ENCODE measurements at regions not wholly inside any gene's neighbourhood (a gene's known extent, or its start where the extent isn't known, plus 50 kb on each side); places are given as distances from the start of the nearest gene placed in this dataset.

DNA sequence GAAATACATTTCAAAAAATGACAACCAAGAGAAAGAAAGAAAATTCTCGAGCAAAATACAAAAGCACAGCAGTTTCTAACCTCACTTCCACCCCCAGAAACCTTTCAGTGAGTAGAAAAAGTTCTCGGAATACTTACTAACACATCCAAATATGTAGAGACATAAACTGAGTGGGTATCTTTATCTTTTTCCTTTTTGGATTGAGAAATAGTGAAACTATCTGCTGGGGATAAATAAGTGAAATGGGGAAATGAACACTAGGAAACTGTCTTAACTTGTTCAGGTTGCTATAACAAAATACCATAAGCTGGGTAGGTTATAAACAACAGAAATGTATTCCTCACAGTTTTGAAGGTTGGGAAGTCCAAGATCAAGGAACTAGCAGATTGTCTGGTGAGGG, 72.0 kb downstream of the VCAM1 start:
- H4K8ac ChIP-seq (ENCODE audit: low read length): no peak overlapping the region
- no peak overlapping the region for H2AK5ac ChIP-seq (ENCODE audit: low read length, severe bottlenecking)
- H3K4me1 ChIP-seq (ENCODE audit: control insufficient read depth, insufficient read depth, low read depth, low read length): peaks cover 2% of the 10 kb centered on the region
- no peak overlapping the region for H3K18ac ChIP-seq (ENCODE audit: low read depth in 1 of 2, low read length in 2 of 2)
- H2BK15ac ChIP-seq (ENCODE audit: low read depth, poor library complexity, severe bottlenecking): no peak overlapping the region
- no peak overlapping the region for H2BK120ac ChIP-seq (ENCODE audit: low read depth, low read length)
- DNase-seq: no peak
- no peaks in the 10 kb centered on the region for H3K9me3 ChIP-seq (ENCODE audit: control insufficient read depth, low read length)
- no peak overlapping the region for H3K4me2 ChIP-seq (ENCODE audit: low read length, poor library complexity, severe bottlenecking)
- no peak overlapping the region for H2AFZ ChIP-seq (ENCODE audit: low read depth, low read length)
- no peak overlapping the region for H2BK12ac ChIP-seq (ENCODE audit: low read length in 2 of 2)
- no peak overlapping the region for H3K9ac ChIP-seq (ENCODE audit: low read length)
- no peak overlapping the region for H2BK5ac ChIP-seq (ENCODE audit: low read depth, low read length, poor library complexity, severe bottlenecking)
- H3K4ac ChIP-seq (ENCODE audit: low read depth in 1 of 2, low read length in 2 of 2): no peak overlapping the region
- H3K79me1 ChIP-seq (replicated peaks; ENCODE audit: low read length, poor library complexity, severe bottlenecking): no peaks in the 10 kb centered on the region
- H3K4me3 ChIP-seq (ENCODE audit: insufficient read depth in 1 of 2, low read depth in 1 of 2, low read length in 2 of 2): no peak overlapping the region
- H3K27ac ChIP-seq (ENCODE audit: low read length, poor library complexity, severe bottlenecking): no peak overlapping the region
- H4K91ac ChIP-seq (ENCODE audit: low read length): no peak overlapping the region
- H3K36me3 ChIP-seq (ENCODE audit: control insufficient read depth in 1 of 2, insufficient read depth in 2 of 2, low read depth in 1 of 2, low read length in 2 of 2): no peaks in the 10 kb centered on the region
- H3K14ac ChIP-seq (ENCODE audit: low read length in 2 of 2): no peak overlapping the region
- H3K27me3 ChIP-seq (ENCODE audit: control insufficient read depth in 1 of 2, insufficient read depth in 1 of 2, low read length in 2 of 2): no peaks in the 10 kb centered on the region
- WGBS: no CpG with 5 or more reads among the region's 2 CpGs
- no peak overlapping the region for H3K23ac ChIP-seq (ENCODE audit: low read length in 2 of 2)

DNA sequence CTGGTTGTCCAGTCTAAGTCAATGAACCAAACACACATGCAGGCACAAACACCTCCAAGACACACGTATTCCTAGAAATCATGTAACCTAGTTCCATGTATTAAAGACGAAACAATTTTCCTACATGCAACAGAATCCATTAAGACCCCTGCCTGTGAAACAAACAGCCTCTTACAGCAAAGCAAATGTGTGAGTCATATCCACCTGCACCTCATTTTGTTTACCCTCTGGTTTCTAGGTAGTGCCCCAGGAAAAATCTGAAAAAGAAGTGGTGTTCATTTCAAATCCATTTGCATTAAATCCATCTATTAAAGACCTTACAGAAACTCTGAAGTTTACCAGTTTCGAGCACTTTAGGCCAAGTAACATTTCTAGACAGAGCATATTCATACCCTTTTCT, 74.1 kb downstream of the VCAM1 start:
- no peak overlapping the region for H3K4me2 ChIP-seq (ENCODE audit: low read length, poor library complexity, severe bottlenecking)
- H3K9ac ChIP-seq (ENCODE audit: low read length): no peak overlapping the region
- H3K18ac ChIP-seq (ENCODE audit: low read depth in 1 of 2, low read length in 2 of 2): no peak overlapping the region
- no peak overlapping the region for H3K4ac ChIP-seq (ENCODE audit: low read depth in 1 of 2, low read length in 2 of 2)
- no peak overlapping the region for H2BK5ac ChIP-seq (ENCODE audit: low read depth, low read length, poor library complexity, severe bottlenecking)
- no peak overlapping the region for H2BK12ac ChIP-seq (ENCODE audit: low read length in 2 of 2)
- H3K27me3 ChIP-seq (ENCODE audit: control insufficient read depth in 1 of 2, insufficient read depth in 1 of 2, low read length in 2 of 2): no peaks in the 10 kb centered on the region
- H3K4me3 ChIP-seq (ENCODE audit: insufficient read depth in 1 of 2, low read depth in 1 of 2, low read length in 2 of 2): no peak overlapping the region
- H3K27ac ChIP-seq (ENCODE audit: low read length, poor library complexity, severe bottlenecking): no peak overlapping the region
- H3K9me3 ChIP-seq (ENCODE audit: control insufficient read depth, low read length): no peaks in the 10 kb centered on the region
- H3K79me1 ChIP-seq (replicated peaks; ENCODE audit: low read length, poor library complexity, severe bottlenecking): no peaks in the 10 kb centered on the region
- no peak overlapping the region for H2BK120ac ChIP-seq (ENCODE audit: low read depth, low read length)
- H4K8ac ChIP-seq (ENCODE audit: low read length): no peak overlapping the region
- no peak overlapping the region for H4K91ac ChIP-seq (ENCODE audit: low read length)
- H3K36me3 ChIP-seq (ENCODE audit: control insufficient read depth in 1 of 2, insufficient read depth in 2 of 2, low read depth in 1 of 2, low read length in 2 of 2): no peaks in the 10 kb centered on the region
- peaks cover 2% of the 10 kb centered on the region for H3K4me1 ChIP-seq (ENCODE audit: control insufficient read depth, insufficient read depth, low read depth, low read length)
- 62% methylated on average over 2 of the region's 3 CpGs for WGBS
- no peak overlapping the region for H3K23ac ChIP-seq (ENCODE audit: low read length in 2 of 2)
- no peak overlapping the region for H3K14ac ChIP-seq (ENCODE audit: low read length in 2 of 2)
- no peak overlapping the region for H2AK5ac ChIP-seq (ENCODE audit: low read length, severe bottlenecking)
- DNase-seq: no peak
- no peak overlapping the region for H2AFZ ChIP-seq (ENCODE audit: low read depth, low read length)
- H2BK15ac ChIP-seq (ENCODE audit: low read depth, poor library complexity, severe bottlenecking): no peak overlapping the region

- H3K27ac ChIP-seq (ENCODE audit: low read length, poor library complexity, severe bottlenecking): no peak overlapping the region
- H3K9ac ChIP-seq (ENCODE audit: low read length): no peak overlapping the region
- H3K23ac ChIP-seq (ENCODE audit: low read length in 2 of 2): no peak overlapping the region
- H2BK120ac ChIP-seq (ENCODE audit: low read depth, low read length): no peak overlapping the region
- H2BK5ac ChIP-seq (ENCODE audit: low read depth, low read length, poor library complexity, severe bottlenecking): no peak overlapping the region
- no peak overlapping the region for H2AK5ac ChIP-seq (ENCODE audit: low read length, severe bottlenecking)
- no peaks in the 10 kb centered on the region for H3K79me1 ChIP-seq (replicated peaks; ENCODE audit: low read length, poor library complexity, severe bottlenecking)
- DNase-seq: peak; percentile 61
- H2BK15ac ChIP-seq (ENCODE audit: low read depth, poor library complexity, severe bottlenecking): no peak overlapping the region
- H3K4me1 ChIP-seq (ENCODE audit: control insufficient read depth, insufficient read depth, low read depth, low read length): peaks cover 2% of the 10 kb centered on the region
- no peak overlapping the region for H2AFZ ChIP-seq (ENCODE audit: low read depth, low read length)
- no peak overlapping the region for H3K4ac ChIP-seq (ENCODE audit: low read depth in 1 of 2, low read length in 2 of 2)
- WGBS: 75% methylated on average over 4 of the region's 6 CpGs
- H3K14ac ChIP-seq (ENCODE audit: low read length in 2 of 2): no peak overlapping the region
- H3K9me3 ChIP-seq (ENCODE audit: control insufficient read depth, low read length): no peaks in the 10 kb centered on the region
- H4K8ac ChIP-seq (ENCODE audit: low read length): no peak overlapping the region
- H3K4me3 ChIP-seq (ENCODE audit: insufficient read depth in 1 of 2, low read depth in 1 of 2, low read length in 2 of 2): no peak overlapping the region
- no peak overlapping the region for H3K4me2 ChIP-seq (ENCODE audit: low read length, poor library complexity, severe bottlenecking)
- no peak overlapping the region for H2BK12ac ChIP-seq (ENCODE audit: low read length in 2 of 2)
- H4K91ac ChIP-seq (ENCODE audit: low read length): no peak overlapping the region
- H3K18ac ChIP-seq (ENCODE audit: low read depth in 1 of 2, low read length in 2 of 2): peak overlapping the region in 1 of 2 experiments; percentile 6
- H3K36me3 ChIP-seq (ENCODE audit: control insufficient read depth in 1 of 2, insufficient read depth in 2 of 2, low read depth in 1 of 2, low read length in 2 of 2): no peaks in the 10 kb centered on the region
- no peaks in the 10 kb centered on the region for H3K27me3 ChIP-seq (ENCODE audit: control insufficient read depth in 1 of 2, insufficient read depth in 1 of 2, low read length in 2 of 2)
Observed at GRCh38 chr1:100794748-100795645, 75.5 kb downstream of the VCAM1 start.

- 95% methylated on average over 3 of the region's 3 CpGs for WGBS
Observed at GRCh38 chr1:100795646-100795985, 76.1 kb downstream of the VCAM1 start.

More at GRCh38 chr1:100795646-100795985, 76.1 kb downstream of the VCAM1 start:
- Histone ChIP-seq H3K4me3 (ENCODE audit: insufficient read depth in 1 of 2, low read depth in 1 of 2, low read length in 2 of 2) (no peak overlapping the region), H3K23ac (ENCODE audit: low read length in 2 of 2) (no peak overlapping the region), H2BK5ac (ENCODE audit: low read depth, low read length, poor library complexity, severe bottlenecking) (no peak overlapping the region), H3K14ac (ENCODE audit: low read length in 2 of 2) (no peak overlapping the region), H3K9me3 (ENCODE audit: control insufficient read depth, low read length) (peaks cover 3% of the 10 kb centered on the region), H3K4ac (ENCODE audit: low read depth in 1 of 2, low read length in 2 of 2) (no peak overlapping the region), H3K4me2 (ENCODE audit: low read length, poor library complexity, severe bottlenecking) (no peak overlapping the region), H3K79me1 (replicated peaks; ENCODE audit: low read length, poor library complexity, severe bottlenecking) (no peaks in the 10 kb centered on the region), H2BK15ac (ENCODE audit: low read depth, poor library complexity, severe bottlenecking) (no peak overlapping the region), H3K36me3 (ENCODE audit: control insufficient read depth in 1 of 2, insufficient read depth in 2 of 2, low read depth in 1 of 2, low read length in 2 of 2) (no peaks in the 10 kb centered on the region), H3K4me1 (ENCODE audit: control insufficient read depth, insufficient read depth, low read depth, low read length) (peaks cover 2% of the 10 kb centered on the region), H3K27me3 (ENCODE audit: control insufficient read depth in 1 of 2, insufficient read depth in 1 of 2, low read length in 2 of 2) (no peaks in the 10 kb centered on the region), H2AFZ (ENCODE audit: low read depth, low read length) (no peak overlapping the region), H3K27ac (ENCODE audit: low read length, poor library complexity, severe bottlenecking) (no peak overlapping the region), H3K18ac (ENCODE audit: low read depth in 1 of 2, low read length in 2 of 2) (peak overlapping the region in 1 of 2 experiments; percentile 6), H3K9ac (ENCODE audit: low read length) (no peak overlapping the region), H2BK120ac (ENCODE audit: low read depth, low read length) (no peak overlapping the region), H2AK5ac (ENCODE audit: low read length, severe bottlenecking) (peak overlapping the region; percentile 3), H2BK12ac (ENCODE audit: low read length in 2 of 2) (no peak overlapping the region), H4K91ac (ENCODE audit: low read length) (peak overlapping the region; percentile 7), H4K8ac (ENCODE audit: low read length) (no peak overlapping the region)
- no peak for DNase-seq
